Daoy (cell line): ENCODE measurements at regions not wholly inside any gene's neighbourhood (a gene's known extent, or its start where the extent isn't known, plus 50 kb on each side); places are given as distances from the start of the nearest gene placed in this dataset.

Experiments
- DNase-seq: peaks from one replicate; pipeline ENCODE4 v3.0.0-alpha.2; 2015; ENCODE audit warnings: low read depth

- DNase-seq, result no peak
Measured at GRCh38 chr2:217275091-217275490, 415.2 kb upstream of the TNP1 start.

GRCh38 chr2:217274578-217274977 is 414.7 kb upstream of the TNP1 start:
- DNase-seq, result no peak

DNA sequence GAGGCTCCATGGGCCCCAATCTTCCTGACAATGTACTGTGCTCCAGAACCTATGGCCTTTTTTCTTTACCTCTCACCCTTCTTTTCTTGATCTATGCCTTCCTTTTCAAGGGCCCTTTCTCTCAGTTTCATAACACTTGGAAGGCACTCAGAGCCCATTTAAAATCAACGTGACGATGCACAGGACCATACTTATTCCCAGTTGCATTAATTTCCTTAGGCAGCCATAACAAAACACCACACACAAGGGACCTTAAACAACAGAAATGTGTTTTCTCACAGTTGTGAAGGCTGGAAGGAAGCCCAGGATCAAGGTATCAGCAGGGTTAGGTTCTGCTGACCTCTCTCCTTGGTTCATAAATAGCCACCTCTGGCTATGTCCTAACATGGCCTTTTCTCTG is 414.0 kb upstream of the TNP1 start:
- DNase-seq, result no peak

GRCh38 chr2:217273162-217273561 is 413.3 kb upstream of the TNP1 start:
- DNase-seq, result no peak

DNA sequence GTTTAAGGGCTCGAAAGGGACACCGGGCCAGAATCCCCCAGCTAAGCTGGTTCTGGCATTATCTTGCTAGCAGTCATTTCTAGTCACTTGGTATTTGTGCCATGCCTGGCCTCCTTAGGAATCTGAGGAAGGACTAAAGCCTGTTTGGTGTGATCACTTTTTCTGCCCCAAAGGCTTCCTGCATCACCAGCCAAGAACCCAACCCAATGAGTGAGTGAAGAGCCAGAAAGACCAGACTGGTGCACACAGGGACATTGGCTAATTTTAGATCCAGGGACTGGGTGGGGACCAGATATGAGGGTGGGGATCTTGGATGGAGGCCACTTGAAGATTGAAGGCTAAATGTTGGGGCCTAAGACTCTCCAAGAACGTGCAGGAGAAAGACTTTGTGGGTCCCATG is 411.9 kb upstream of the TNP1 start:
- no peak for DNase-seq

DNA sequence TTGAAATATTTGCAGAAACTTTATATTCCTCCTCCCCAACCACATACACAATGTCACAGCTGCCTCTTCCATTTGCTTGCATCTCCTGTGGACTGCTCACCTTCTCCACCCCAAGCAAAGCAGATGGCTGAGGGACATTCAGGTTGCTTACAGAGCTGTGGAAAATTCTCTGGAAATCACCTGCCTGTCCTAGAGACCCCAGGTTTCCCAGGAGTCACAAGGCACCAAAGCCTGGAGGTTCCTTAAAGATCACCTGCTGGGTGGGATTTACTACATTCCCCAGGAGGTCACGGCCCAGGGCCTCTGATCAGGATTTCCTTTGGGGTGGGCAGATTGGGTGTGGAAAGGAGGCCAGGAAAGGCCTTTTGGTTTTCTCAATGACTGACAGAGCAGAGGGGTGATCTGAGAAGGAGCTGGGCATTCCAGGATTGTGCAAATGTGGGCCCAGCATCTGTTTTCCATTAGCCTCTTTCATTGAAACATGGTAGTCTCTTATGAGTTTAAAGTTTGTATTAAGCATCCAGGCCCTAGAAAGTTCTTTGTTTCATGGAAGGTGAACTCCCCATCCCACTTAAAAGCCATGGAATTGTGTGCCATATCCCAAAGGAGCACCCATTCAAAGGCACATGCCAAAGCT is 410.7 kb upstream of the TNP1 start:
- DNase-seq, result no peak

- no peak for DNase-seq
Measured at GRCh38 chr2:217269701-217270484, 410.0 kb upstream of the TNP1 start.

- no peak for DNase-seq
Measured at GRCh38 chr2:217268978-217269377, 409.1 kb upstream of the TNP1 start.

GRCh38 chr2:217267758-217268157 is 407.9 kb upstream of the TNP1 start:
- DNase-seq, result no peak

- no peak for DNase-seq
Measured at GRCh38 chr2:217263756-217264155, 403.9 kb upstream of the TNP1 start.

DNA sequence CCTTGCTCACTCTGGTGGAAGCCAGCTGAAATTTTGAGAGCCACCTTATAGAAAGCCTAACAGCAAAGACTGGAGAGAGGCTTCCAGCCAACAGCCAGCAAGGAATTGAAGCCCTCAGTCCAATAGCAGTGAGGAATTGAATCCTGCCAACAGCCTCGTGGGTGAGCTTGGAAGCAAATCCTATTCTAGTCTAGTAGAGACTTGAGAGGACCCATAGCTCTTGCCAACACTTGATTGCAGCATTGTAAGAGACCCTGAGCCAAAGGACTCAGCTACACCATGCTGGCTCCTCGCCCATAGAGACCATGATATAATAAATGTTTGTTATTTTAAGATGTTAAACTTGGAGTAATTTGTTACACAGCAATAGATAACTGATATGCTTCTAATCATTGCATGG is 403.0 kb upstream of the TNP1 start:
- no peak for DNase-seq

GRCh38 chr2:217261452-217261851 is 401.6 kb upstream of the TNP1 start:
- DNase-seq, result peak; percentile 7

DNA sequence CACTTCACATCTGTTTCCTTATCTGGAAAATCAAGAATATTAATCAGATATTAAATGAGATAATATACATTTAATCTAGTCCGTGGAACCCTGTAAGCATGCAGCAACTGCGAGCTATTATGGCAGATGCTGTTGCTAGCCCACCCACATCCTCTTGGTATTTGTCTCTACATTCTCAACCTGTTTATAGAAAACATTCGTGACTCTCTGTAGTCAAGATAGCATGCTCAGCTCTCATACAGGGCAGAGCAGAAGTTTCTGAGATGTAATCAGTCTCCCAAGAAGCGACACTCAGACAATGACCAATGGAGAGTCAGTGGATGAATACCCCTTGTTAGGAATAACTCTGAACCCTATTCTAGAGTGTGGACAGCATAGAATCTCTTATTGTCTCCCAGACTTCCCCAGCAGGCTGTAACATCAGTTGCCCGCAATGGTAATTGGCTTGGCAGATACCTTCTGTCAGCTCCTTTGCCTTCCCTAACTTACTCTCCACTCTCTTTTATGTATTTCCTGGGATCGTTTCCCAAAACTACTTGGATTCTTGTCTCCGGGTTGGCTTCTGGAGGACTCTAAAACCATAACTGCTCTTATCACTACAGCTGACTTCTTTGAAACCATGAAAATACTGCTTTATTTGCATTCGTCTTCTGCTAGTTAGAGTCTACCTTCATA is 400.7 kb upstream of the TNP1 start:
- no peak for DNase-seq

DNA sequence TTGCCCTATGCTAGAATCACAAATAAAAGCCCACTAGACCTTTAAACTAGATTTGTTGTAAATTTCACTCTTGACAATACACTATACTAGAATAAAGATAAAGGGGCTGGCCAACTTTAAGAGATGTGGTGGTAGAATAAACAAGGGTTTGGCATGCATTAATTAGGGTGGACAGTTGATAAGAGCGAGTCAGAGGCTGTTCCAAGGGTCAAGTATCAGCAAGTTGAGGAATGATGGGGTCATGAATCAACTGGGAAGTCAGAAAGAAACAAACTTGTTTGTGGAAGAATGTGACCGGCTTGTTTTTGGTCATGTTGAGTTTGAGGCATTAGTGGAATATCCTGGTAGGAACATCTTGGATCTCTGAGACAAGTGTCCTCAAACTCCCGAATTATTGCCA is 398.3 kb upstream of the TNP1 start:
- no peak for DNase-seq

DNA sequence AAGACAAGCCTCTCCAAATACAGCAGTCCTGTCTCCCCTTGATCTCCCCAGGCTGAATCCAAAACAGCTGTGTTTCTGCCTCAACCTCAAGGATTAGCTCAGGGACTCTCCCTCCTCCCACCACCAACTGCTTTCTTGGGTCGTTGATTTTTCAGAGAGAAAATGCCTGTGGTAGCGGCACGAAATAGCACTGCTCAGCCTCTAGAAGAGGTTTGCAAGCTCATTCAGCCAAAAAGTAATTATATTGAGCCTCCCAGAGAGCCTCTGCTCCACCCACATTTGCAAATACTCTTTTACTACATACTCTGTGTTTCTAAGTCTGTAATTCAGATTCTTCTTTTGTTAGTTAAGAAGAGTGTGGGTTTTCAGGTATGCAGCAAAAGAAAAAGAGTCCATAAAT is 396.4 kb upstream of the TNP1 start:
- DNase-seq, result no peak

DNA sequence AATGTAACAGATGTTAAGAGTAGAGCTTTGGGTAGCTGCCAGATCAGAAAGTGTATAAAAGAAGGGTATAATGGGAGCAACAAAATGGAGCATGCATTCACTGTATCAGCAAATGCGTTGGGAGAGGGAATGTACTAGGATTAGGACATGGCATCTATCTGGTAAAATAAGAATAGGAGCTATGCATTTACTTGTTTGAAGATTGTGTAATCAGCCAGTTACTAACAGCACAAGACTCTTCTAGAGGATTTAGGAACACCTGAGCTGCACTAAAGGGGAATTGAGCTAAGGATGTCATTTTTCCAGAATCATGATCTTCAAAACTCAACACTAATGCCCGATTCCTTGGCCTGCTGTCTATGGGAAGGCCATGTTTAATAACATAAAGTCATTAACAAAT is 394.2 kb upstream of the TNP1 start:
- no peak for DNase-seq

GRCh38 chr2:217252181-217252580 is 392.3 kb upstream of the TNP1 start:
- no peak for DNase-seq

DNA sequence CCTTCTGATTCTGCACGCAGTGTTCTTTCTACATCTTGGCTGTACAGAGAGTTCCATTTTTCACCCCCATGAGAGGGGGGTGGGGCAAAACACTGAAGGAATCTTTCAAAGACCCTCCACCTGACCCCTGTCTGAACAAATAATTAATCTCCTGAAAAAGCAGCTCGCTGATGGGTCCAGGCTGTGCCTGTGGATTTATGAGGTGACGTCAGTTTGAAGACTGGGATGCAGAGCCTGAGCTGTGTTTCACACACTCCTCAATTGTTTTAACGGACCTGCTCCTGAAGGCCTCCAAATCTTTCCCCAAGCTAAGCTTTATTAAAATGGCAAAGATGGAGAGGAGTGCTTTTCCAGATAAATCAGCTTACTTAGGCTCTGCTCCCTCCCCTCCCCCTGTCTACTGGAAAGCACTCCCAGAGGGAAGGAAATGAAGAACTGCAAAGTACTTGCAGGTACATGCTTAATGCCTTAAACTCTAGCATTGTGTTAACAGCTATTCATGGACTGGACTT is 390.2 kb upstream of the TNP1 start:
- DNase-seq, result no peak

DNA sequence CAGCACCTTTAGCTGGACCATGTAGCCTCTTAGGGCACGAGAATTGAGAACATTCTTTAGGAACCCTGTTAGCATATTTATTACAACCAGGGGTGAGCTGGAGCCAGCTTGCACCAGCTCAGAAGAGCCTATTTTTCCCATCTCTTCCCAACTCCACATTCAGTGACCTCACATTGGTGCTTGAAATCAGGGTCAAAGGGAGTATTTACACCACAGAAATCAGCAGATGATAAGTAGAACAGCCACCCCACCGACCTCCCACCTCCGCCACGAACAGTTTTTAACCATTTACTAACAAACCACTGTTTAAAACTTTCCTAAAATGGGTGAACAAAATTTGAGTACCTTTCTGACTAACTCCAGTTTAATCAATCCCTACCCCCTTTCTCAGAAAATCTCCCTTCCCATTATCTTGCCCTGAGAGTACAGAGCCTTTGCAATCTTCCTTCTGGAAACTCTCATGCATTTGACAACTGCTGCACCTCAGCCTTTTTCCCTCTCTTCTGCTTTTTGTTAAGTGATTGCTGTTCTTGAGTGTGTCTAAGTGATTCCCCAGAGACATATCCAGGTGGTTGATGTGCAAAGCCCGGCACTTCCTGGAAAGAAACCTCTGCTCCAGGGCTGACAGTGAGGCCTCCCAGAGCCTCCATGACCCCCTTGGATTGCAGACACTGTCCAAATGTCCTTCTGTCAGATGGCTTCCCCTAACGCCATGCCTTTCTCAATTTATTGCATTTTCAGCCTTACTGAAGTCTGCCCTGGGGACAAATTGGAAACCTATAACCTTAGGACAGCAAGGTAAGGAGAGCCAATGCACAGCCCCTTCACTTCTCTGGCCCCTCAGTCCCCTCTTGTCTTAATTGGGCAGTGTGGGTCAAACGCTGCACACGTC is 389.5 kb upstream of the TNP1 start:
- no peak for DNase-seq

- peak; percentile 42 for DNase-seq
Measured at GRCh38 chr2:217248312-217248935, 388.6 kb upstream of the TNP1 start.

DNA sequence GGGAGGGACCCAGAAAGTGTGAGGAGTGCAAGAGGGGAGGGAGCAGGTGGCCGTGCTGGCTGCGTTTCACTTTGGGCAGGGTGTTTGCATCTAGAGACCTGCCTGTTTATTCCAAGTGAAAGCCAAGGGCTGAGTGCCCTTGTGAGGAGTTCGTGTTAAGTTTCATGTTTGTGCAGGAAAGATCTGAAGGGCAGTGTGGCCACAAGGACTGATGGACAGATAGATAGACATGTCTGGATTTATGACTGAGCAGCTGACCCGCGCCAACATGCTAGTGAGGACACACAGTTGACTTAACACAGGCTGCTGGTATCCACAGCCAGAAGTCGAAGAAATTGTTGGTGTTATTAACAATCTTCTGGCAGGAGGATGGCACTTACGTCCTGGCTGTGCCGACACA is 387.6 kb upstream of the TNP1 start:
- DNase-seq, result no peak
